GM18505 (cell line): ENCODE measurements at regions not wholly inside any gene's neighbourhood (a gene's known extent, or its start where the extent isn't known, plus 50 kb on each side); places are given as distances from the start of the nearest gene placed in this dataset.
A peak's percentile ranks its signal among the peaks of the same experiment; 100 is the strongest.

Experiments
- ATAC-seq: cut with Tn5 transposase; IDR thresholded peaks from one replicate; pipeline ENCODE4 v1.9.1; 2021; ENCODE audit not compliant: unreplicated experiment
- POLR2A ChIP-seq: IDR thresholded peaks from 4 replicates; pipeline ENCODE4 v1.6.1; 2011; ENCODE audit warnings: borderline replicate concordance; ENCODE audit not compliant: insufficient read depth, insufficient read length; ENCODE audit errors: extremely low read depth

GRCh38 chr6:87789900-87790290 is 87.9 kb upstream of the AKIRIN2 start:
- no peak for ATAC-seq
- TF ChIP-seq POLR2A: no peak

GRCh38 chr6:87789198-87789899 is 87.3 kb upstream of the AKIRIN2 start:
- no peak for ATAC-seq

GRCh38 chr6:87788141-87788540 is 86.1 kb upstream of the AKIRIN2 start:
- no peak for ATAC-seq

More at GRCh38 chr6:87789198-87789899, 87.3 kb upstream of the AKIRIN2 start:
- TF ChIP-seq POLR2A: no peak

GRCh38 chr6:87785229-87785862 is 83.3 kb upstream of the AKIRIN2 start:
- TF ChIP-seq POLR2A: no peak
- ATAC-seq: no peak

More at GRCh38 chr6:87788141-87788540, 86.1 kb upstream of the AKIRIN2 start:
- no peak for TF ChIP-seq POLR2A

GRCh38 chr6:87784690-87785089 is 82.7 kb upstream of the AKIRIN2 start:
- ATAC-seq: no peak
- TF ChIP-seq POLR2A: no peak

- no peak for ATAC-seq
- no peak for TF ChIP-seq POLR2A
Observed at GRCh38 chr6:87784051-87784450, 82.0 kb upstream of the AKIRIN2 start.

GRCh38 chr6:87779542-87779941 is 77.5 kb upstream of the AKIRIN2 start:
- no peak for TF ChIP-seq POLR2A
- ATAC-seq: no peak

- ATAC-seq: no peak
- TF ChIP-seq POLR2A: no peak
Observed at GRCh38 chr6:87772597-87773530, 70.8 kb upstream of the AKIRIN2 start.

GRCh38 chr6:87767478-87767877 is 65.4 kb upstream of the AKIRIN2 start:
- no peak for TF ChIP-seq POLR2A
- no peak for ATAC-seq

- no peak for TF ChIP-seq POLR2A
- ATAC-seq: no peak
Observed at GRCh38 chr6:87766211-87766610, 64.2 kb upstream of the AKIRIN2 start.

- TF ChIP-seq POLR2A: no peak
Observed at GRCh38 chr6:87763901-87764300, 61.9 kb upstream of the AKIRIN2 start.

GRCh38 chr6:87763276-87763675 is 61.2 kb upstream of the AKIRIN2 start:
- TF ChIP-seq POLR2A: no peak
- ATAC-seq: no peak

More at GRCh38 chr6:87763901-87764300, 61.9 kb upstream of the AKIRIN2 start:
- no peak for ATAC-seq

- no peak for TF ChIP-seq POLR2A
Observed at GRCh38 chr6:87762116-87762515, 60.1 kb upstream of the AKIRIN2 start.

GRCh38 chr6:87757792-87758191 is 55.8 kb upstream of the AKIRIN2 start:
- TF ChIP-seq POLR2A: no peak
- no peak for ATAC-seq

More at GRCh38 chr6:87762116-87762515, 60.1 kb upstream of the AKIRIN2 start:
- ATAC-seq: no peak

GRCh38 chr6:87756858-87757257 is 54.8 kb upstream of the AKIRIN2 start:
- peak; percentile 90 for ATAC-seq
- no peak for TF ChIP-seq POLR2A
